AG20443 (cell line): ENCODE measurements at regions not wholly inside any gene's neighbourhood (a gene's known extent, or its start where the extent isn't known, plus 50 kb on each side); places are given as distances from the start of the nearest gene placed in this dataset.
A peak's percentile ranks its signal among the peaks of the same experiment; 100 is the strongest.
"Not testable (repeated sequence)": the region's sequence is repeated elsewhere in the genome, so short reads cannot be mapped to it uniquely, and the experiment has no call there.

ENCODE experiments used
- DNase-seq: peaks from one replicate; pipeline ENCODE4 v3.0.0; 2012; ENCODE audit warnings: low spot score, mixed read lengths

DNA sequence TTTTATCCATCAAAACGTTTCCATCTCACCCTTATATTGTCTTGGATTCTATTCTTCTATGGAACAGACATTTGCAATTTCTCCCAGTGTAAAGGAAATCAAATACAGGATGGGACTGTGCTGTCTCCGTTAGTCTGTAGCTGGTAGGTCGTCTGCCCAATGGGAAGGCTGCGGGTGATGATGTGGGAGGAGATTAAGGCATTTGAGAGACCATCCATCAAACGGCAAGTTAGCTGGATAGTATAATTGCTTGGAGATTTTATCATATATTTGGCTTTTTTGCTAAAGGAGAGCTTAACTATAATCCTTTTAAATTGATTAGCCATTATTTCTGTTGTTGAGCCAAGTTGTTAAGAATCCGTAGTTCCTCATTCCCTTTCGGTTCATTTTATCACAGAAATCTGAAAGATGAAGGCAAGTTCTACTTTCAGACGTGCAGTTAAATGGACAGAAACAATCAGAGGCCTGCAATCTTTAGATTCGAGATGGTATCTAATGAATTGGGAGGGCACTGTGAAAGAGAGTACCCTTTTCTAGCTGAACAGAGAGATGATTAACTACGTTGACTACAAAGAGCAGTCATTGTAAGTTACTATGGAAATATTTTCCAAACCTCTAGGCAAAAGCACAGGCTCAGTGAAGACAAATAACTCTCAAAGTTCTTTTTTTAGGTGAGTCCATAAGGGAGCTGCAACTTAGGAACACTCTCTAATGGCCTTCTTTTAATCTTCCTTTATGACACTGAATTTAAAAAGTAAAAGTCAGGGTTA lies 253.3 kb upstream of the KIAA1217 start:
- DNase-seq, result no peak

DNA sequence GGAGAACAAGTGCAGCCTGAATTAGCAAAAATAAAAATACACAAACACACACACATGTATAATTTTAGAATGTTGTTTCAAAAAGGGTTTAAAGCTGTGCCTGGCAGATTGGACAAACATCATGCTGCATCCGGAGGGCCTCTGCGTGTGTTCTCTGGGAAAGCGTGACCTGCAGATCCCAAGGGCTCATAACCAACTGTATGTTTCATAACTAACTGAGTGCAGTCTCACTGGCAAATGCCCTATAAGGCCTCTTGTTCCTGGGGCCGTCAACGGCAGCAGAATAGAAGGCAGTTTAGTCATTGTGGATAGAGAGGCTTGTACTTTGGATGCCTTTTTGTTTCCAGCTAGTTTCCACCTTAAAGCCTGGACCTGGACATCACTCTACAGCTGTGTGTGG lies 243.8 kb upstream of the KIAA1217 start:
- no peak for DNase-seq

DNA sequence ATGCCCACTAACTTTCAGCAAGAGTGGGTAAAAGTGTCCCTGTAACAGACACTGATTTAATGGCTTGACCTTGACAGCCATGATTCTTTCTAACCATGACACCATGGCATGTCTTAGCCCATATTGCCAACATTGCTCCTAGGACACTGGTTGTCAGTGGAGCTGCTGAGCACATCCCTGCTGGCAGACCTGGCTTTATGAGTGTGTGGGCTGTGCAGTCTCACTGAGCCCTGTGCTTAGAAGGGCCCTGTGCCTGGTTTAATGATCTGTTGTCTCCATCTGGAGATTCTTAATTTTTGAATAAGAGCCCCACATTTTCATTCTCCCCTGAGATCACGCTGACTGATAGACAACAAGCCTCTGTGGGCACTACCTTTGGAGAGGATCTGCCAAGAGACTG lies 243.1 kb upstream of the KIAA1217 start:
- DNase-seq, result no peak

DNA sequence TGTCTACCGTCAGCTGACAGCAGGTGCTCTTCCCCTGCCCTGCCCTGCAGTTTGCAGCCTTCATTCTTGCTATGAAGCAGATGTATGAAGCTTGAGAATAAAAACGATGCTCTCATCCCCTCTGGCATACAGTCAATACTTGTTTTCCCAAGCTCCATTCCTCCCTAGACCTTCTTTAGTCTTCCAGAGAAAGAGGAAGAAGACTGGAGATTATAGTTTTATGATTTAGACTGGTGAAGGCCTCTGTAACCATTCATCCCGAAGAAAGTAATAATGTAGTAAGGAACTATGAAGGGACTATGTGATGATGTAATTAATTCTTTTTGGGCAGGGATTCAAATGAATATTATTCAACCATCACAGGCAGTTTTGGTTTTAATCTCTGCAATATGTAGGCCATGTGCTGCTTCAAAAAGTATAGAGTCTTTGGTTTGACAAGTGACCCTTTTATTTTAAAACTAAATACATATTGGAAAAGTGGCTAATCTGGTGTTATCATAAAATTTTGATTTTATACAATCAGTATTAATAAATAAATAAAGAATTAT lies 242.4 kb upstream of the KIAA1217 start:
- no peak for DNase-seq

DNA sequence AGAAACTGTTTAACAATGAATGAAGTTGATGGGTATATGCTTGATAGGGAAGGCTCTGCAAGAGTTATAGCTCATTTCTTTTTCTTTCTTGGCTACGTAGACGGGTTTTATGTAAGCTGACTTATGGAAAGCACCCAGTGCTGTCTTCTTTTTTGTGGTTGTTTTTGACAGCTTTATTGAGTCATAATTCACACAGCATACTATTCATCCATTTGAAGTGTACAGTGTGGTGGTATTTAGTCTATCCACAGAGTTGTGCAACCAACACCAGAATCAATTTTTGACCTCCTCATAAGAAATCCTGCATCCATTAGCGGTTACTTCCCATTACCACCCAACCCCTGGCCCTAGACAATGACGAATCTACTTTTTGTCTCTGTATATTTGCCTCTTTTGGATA lies 240.6 kb upstream of the KIAA1217 start:
- no peak for DNase-seq

DNA sequence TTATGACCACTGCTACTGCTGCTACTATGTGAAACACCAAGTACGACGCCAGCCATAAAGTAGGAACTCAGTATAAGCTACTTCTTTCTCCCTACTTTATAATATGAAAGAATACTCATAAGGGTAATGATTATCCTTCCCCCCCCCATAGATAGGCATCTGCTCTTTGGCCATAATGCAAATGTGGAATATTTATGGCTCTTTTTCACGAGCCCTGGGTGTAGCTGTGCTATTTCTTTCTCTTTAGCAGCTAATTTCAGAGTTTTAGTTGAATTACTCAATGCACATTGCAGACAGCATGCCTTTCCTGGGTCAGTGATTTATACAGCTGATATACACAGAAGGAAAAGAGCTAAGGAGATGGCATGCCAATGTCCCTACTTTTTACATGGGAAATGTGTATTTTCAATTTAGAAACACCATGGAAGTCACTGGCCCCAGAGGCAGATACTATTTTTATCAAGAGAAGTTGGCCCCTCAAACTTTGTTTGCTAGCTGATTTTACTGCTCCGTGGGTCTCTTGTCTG lies 234.1 kb upstream of the KIAA1217 start:
- DNase-seq, result no peak

DNA sequence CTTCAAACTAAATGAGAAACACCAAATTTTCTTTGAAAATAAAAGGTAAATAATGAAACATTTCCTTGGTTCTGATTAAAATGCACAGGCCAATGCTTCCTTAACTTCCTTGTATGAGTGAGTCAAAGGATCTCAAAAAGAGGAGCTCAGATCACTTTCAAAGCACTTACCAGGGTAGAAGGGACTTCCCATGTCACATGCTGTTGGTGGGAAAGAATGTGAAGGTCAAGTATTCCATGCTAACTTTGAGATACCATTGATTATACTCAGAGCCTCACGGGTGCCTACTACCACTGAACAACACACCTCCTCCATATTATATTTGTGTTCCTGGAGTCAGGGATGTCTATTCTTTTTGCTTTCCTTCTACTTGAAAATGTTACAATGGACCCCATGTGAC lies 233.5 kb upstream of the KIAA1217 start:
- DNase-seq, result no peak

DNA sequence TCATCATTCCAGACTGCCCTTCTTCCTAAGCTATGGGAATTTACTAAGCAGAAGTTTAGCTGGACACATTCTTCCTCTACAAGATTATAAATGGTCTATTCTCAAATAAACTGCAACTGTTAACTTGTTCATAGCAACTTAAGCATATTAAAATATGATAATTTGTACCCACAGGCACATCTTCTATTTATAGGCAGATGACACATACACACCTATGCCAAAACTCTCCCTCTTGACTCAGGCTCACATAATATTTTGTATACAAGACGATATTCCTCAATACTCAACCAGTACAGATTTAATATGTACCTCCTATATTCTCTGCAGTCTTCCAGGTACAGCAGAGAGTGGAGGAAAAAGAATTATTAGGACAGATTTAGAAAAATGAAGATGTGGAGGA lies 232.7 kb upstream of the KIAA1217 start:
- no peak for DNase-seq

DNA sequence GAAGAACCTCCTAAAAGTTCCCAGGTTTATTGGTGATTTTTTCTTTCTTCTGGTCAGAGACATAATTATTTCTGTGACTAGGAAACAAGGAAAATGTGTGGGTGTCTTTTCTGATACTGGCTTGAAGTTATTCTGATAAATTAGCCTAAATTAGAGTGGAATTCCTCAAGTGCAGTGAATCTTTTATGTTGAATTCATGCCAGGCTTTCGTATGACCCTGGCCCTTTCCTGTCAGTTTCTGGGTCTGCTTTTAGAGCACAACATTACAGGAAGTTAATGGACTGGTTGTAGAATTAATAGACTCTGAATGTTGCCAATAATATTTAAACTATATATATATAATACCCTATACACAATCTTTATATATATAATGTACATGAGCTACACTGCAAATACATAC lies 230.6 kb upstream of the KIAA1217 start:
- DNase-seq, result no peak

DNA sequence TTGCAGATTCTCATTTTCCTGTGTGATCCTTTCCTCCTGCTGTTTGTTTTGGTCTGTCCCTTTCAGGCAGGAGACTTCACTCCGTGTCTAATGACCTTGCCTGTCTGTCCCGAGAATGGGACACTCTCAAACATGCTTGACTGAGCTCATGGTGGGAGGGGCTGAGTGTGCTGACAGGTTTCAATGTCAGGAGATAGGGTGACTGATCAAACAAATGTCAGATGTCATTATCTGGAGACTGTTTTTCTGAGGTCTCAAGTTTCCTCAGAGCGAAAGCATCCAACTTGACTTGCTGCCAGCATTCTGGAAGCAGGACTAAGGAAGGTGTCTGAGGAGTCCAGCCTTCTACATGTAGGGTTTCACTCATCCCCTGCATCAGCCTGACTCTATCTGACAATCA lies 228.8 kb upstream of the KIAA1217 start:
- DNase-seq, result no peak

DNA sequence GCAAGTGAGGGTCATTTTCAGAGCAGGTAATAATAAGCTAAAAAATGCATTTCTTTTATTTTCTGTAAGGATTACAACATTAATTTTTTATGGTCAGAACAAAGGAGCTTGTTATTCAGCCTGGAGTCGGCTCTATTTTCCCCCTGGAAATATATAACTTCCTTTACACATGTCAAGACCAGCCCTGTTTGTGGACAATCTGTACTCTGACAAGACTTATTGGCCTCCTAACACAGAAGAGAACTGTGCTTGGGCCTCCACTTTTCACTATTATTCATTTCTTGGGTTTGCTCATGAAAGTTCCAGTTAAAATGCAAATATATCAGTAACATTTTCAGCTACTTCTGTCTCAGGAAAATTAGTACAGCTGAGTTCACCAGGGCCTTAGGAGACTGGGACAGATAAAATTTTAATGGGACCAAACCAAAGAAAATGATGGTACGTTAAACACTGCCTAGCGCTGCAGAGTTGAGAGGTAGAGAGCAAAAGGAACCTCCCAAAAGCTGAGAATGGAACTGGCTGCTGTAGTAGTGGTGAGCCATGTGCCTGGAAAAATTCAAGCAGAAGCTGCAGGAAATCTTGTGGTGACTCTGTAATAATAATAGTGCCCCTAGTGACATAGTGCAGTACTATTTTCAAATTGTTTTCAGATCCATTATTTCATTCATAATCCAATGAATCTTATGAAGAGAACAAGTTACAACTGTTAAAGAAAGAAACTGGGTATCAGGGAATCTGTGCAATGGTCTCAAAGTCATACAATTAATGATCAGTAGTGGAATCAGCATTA lies 227.2 kb upstream of the KIAA1217 start:
- no peak for DNase-seq

DNA sequence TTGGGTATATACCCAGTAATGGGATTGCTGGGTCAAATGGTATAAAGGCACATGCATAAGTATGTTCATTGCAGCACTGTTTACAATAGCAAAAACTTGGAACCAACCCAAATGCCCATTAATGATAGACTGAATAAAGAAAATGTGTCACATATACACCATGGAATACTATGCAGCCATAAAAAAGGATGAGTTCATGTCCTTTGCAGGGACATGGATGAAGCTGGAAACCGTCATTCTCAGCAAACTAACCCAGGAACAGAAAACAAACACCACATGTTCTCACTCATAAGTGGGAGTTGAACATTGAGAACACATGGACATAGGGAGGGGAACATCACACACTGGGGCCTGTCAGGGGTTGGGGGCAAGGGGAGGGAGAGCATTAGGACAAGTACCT lies 224.5 kb upstream of the KIAA1217 start:
- not testable (repeated sequence) for DNase-seq

DNA sequence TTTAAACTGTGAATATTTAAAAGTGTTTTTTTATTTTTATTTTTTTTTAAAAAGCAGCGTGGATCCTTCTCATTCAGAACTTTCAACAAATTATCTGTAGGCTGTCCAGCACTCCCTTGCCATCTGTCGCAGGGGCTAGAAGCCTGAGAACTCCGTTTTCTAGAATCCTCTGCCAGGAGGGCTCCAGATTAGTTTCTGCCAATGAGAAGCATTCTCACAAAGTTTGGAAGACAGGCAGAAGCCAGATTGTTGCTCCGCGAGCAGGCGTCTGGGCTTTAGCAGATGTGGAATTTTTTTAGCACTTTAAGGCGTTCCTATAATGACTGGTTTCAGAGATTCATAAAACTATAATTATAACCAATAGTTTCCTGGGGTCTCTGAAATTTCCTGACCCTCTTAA lies 220.9 kb upstream of the KIAA1217 start:
- no peak for DNase-seq

DNA sequence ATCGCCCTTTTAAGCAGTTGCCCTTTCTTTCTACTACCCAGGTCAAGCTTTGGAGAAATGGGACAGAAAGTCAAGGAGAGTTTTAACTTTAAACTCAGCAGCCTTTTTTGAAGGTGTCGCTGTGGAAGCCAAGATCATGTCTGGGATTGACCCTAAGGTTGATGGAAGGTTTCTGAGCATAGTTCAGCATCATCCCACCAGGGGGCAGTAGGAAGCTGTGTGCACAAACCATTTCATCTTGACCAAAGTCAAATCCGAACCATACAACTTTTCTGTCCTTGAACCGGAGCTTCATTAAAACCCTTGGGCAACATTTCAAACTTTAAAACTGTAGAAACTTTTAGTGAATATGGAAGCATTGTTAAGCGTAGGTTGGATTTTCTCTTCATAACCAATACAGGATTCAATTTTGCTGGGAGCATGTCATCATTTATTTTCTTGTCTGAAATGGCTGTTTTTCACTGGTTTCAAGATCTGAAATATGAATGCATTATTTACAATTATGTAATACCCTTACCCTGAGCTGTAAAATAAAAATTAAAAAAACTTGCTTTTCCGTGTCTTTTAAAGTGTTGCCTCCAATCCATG lies 214.4 kb upstream of the KIAA1217 start:
- DNase-seq, result peak; percentile 72

DNA sequence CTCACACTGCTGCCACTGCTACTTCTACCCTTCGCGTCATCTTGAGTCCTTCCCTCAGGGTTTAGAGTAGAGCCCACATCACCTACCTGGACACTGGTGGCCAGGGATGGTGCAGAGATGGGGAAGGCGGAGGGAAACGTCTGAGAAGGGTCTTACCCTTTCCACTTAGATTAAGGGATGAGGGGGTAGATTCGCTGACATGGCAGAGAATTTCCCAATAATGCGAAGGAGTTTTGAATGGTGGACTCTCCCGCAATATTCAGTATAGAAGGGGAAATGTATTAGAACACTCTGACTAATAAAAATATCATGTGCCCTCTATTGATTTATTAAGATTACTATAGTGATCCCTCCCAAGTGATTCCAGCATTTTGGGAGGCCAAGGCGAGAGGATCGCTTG lies 209.5 kb upstream of the KIAA1217 start:
- no peak for DNase-seq

DNA sequence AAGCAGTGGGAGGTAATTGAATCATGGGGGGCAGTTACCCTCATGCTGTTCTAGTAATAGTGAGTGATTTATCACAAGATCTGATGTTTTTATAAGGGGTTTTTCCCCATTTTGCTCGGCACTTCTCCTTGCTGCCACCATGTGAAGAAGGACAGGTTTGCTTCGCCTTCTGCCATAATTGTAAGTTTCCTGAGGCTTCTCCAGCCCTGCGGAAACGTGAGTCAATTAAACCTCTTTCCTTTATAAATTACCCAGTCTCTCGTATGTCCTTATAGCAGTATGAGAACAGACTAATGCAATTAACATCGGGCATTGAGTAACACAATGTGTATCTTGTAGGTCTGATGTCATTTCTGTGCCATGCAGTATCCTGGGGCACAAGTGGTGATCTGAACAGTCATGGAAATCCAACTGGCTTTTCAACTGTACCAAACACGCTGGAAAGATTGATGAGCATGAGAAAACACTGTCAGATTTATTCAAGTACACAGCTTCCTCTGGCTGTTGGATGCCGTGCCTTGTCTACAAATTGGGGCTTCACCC lies 208.6 kb upstream of the KIAA1217 start:
- DNase-seq, result no peak

DNA sequence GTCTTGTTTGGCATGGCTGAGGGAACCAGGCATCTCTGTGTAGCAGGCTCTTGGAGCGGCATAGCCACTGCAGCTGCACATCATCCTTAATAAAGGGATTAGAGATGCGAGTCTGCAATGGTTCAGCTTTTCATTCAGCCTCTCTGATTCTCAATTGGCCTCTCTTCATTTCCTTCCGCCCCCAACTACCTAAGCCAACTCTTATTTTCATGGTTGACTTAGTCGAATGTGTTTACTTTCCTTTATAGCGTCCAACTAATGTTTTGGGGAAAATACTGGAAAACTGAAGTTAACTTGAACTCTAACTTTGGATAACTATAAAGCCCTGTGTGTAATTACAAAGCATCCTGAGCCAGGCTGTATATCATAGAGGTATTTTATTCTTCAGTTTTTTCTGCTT lies 202.2 kb upstream of the KIAA1217 start:
- DNase-seq, result no peak

DNA sequence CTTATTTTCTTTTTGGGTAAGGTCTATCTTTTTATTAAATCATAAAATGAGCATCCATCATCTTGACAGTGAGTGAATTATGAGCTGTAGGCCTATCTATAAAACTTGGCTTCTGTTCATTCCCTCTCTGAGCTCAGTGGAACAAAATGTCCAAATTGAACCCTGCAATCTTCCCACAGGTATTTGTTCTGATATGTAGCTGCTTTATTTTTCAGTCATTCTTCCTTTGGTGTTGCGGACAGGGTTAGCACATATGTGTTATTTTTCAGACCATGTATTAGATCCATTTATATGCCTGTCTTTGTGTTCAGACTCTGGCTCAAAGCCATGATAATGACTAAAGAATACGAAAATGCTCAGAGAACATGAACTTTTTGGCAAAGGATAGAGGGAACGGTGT lies 201.6 kb upstream of the KIAA1217 start:
- DNase-seq, result no peak

DNA sequence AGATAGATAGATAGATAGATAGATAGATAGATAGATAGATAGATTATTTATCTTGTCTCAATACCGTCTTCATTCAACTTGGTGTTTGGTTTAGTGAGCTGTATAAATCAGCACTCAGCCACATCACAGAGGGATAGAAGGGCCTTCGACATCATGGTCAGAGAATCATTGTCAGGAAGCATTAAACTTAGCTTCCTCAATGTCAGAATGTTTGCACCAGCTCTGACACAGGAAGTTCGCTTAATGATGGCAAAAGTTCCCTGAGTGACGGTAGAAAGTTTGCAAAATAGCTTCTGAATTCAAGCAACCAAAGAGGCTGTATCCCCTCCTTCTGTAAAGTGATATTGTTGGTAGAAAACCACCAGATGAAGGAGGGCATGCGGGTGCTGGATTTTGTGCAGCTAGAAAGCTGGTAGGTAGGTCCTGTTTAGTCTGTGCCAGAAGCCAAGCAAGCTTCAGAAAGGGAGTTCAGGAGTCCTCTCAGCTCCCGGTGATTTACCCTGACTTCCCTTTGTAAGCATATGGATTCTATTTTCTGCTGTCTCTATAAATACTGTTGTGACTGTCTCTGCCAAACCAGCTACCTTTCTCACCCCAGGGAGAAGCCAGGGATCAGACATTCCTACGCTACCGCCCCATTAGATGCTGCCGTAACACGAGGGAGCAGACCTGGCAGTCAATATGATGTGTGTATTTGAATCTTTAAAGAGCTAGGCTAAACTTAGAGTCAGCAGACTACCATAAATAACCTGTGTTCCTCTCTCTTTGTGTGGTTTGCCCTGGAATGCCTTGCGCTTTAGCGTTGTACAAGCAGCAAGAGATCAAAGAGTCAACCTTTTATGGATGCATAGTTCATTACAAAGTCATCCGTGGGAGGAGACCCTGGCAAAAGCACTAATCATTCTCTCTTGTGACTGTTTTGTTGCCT lies 200.5 kb upstream of the KIAA1217 start:
- DNase-seq, result no peak

DNA sequence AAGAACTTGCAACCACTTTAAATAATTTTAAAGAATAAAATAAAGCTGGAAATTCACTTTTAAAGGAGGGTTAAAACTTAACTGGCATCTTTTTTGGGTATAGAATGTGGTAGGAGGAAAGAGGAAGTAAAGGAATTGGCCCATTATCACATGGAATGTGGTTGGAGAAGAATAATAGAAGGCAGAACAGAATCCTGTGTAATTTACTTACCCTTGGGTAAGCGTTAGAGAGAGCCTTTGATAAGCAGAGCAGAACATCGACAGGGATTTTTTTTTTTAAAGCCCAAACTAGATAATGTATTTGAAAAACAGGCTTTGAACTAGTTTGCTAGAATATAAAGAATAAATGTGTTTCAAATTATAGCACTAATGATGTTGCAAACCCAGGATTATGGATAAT lies 199.8 kb upstream of the KIAA1217 start:
- DNase-seq, result no peak

DNA sequence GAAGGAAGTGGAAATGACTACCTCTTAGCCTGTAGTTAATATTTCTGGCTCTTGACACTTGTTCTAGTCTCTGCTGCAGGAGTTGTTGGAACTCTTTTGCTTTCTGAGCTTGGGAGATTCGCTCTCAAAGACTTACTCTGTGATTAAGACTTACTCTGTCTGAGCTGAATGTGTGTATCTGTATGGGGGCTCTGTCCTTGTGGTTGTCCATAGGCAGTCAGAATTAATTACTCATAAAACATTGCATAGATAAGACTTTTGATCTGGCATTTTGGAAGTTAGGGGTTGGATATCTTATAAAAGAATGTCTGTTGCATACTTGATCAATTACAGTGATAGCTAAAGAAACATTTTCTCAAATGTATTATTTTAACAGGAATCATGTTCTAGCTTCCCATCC lies 199.2 kb upstream of the KIAA1217 start:
- no peak for DNase-seq
